OCI-LY1 (cell line): ENCODE measurements at regions not wholly inside any gene's neighbourhood (a gene's known extent, or its start where the extent isn't known, plus 50 kb on each side); places are given as distances from the start of the nearest gene placed in this dataset.

Experiments used
- EZH2 ChIP-seq: fragments of 200-600 bp; sonication (generic), shearing (Covaris generic); IDR thresholded peaks from 2 replicates; pipeline ENCODE4 v1.8.0; 2017; ENCODE audit warnings: borderline replicate concordance, mixed run types, mild to moderate bottlenecking, antibody characterized with exemption, low read length, moderate library complexity, mixed read lengths
- TF ChIP-seq, protein P1 (sequence below): fragments of 200-600 bp; sonication (generic), shearing (Covaris generic); IDR thresholded peaks from 2 replicates; pipeline ENCODE4 v1.5.1; 2017; ENCODE audit warnings: mild to moderate bottlenecking, antibody characterized with exemption, low read length, moderate library complexity, mixed read lengths

- TF ChIP-seq, protein P1, sequence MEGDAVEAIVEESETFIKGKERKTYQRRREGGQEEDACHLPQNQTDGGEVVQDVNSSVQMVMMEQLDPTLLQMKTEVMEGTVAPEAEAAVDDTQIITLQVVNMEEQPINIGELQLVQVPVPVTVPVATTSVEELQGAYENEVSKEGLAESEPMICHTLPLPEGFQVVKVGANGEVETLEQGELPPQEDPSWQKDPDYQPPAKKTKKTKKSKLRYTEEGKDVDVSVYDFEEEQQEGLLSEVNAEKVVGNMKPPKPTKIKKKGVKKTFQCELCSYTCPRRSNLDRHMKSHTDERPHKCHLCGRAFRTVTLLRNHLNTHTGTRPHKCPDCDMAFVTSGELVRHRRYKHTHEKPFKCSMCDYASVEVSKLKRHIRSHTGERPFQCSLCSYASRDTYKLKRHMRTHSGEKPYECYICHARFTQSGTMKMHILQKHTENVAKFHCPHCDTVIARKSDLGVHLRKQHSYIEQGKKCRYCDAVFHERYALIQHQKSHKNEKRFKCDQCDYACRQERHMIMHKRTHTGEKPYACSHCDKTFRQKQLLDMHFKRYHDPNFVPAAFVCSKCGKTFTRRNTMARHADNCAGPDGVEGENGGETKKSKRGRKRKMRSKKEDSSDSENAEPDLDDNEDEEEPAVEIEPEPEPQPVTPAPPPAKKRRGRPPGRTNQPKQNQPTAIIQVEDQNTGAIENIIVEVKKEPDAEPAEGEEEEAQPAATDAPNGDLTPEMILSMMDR = no peak
- no peak for TF ChIP-seq EZH2
These were observed 83.3 kb upstream of the TNFSF11 start for GRCh38 chr13:42490676-42491075.
